Upper lobe of right lung (tissue), 1 donor: ENCODE measurements at regions not wholly inside any gene's neighbourhood (a gene's known extent, or its start where the extent isn't known, plus 50 kb on each side); places are given as distances from the start of the nearest gene placed in this dataset.

Experiments used
- ATAC-seq: fragments of 200-7000 bp; cut with Tn5 transposase; one replicate; pipeline ENCODE4 v1.9.1; 2020; ENCODE audit warnings: mild to moderate bottlenecking, moderate library complexity
- DNase-seq: peaks from one replicate; pipeline ENCODE4 v3.0.0-alpha.2; 2020
- H3K27ac ChIP-seq: fragments of 200-600 bp; one replicate; pipeline ENCODE4 v1.8.0; 2022
- H3K27me3 ChIP-seq: fragments of 200-600 bp; one replicate; pipeline ENCODE4 v1.8.0; 2022; ENCODE audit warnings: mild to moderate bottlenecking
- H3K36me3 ChIP-seq: fragments of 200-600 bp; one replicate; pipeline ENCODE4 v1.8.0; 2022
- H3K4me1 ChIP-seq: fragments of 200-600 bp; one replicate; pipeline ENCODE4 v1.8.0; 2022
- H3K4me3 ChIP-seq: fragments of 200-600 bp; one replicate; pipeline ENCODE4 v1.8.0; 2022; ENCODE audit warnings: mild to moderate bottlenecking
- H3K9me3 ChIP-seq: fragments of 200-600 bp; one replicate; pipeline ENCODE4 v1.8.0; 2022
- intact Hi-C: fragments of 100-400 bp; cut with DNase I; formaldehyde crosslinking; loops from one replicate; pipeline ENCODE4 v1.11.0; 2022
- TF ChIP-seq, protein P1 (sequence below): fragments of 200-600 bp; IDR thresholded peaks from one replicate; pipeline ENCODE4 v1.8.0; 2022; ENCODE audit warnings: antibody characterized with exemption
- donor health status: DM: no; HTN: yes; CAD: no; lungs with severe emphysema.

DNA sequence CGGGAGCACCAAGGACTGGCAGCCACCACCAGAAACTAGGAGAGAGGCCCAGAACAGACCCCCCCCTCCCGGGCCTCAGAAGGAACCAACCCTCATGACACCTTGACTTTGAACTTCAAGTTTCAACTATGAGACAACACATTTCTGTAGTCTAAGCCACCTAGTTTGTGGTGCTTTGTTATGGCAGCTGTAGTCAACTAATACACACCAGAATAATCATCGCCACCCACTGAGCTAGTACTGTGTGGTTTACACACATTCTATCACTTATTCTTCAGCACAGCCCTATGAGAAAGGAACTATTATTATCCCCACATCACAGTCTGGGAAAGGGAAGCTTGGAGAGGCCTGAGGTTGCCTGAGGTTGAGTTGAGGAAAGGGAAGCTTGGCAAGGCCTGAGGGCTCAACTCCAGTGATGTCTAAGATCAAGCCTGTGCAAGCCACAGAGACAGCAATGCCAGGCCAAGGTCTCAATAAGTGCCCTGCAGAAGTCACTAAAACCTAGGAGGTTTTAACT lies 126.6 kb downstream of the FHDC1 start:
- Histone ChIP-seq H3K36me3 (no peaks in the 10 kb centered on the region), H3K4me1 (no peaks in the 10 kb centered on the region), H3K27me3 (no peaks in the 10 kb centered on the region), H3K9me3 (no peaks in the 10 kb centered on the region), H3K4me3 (no peak overlapping the region), H3K27ac (no peak overlapping the region)
- TF ChIP-seq, protein P1, sequence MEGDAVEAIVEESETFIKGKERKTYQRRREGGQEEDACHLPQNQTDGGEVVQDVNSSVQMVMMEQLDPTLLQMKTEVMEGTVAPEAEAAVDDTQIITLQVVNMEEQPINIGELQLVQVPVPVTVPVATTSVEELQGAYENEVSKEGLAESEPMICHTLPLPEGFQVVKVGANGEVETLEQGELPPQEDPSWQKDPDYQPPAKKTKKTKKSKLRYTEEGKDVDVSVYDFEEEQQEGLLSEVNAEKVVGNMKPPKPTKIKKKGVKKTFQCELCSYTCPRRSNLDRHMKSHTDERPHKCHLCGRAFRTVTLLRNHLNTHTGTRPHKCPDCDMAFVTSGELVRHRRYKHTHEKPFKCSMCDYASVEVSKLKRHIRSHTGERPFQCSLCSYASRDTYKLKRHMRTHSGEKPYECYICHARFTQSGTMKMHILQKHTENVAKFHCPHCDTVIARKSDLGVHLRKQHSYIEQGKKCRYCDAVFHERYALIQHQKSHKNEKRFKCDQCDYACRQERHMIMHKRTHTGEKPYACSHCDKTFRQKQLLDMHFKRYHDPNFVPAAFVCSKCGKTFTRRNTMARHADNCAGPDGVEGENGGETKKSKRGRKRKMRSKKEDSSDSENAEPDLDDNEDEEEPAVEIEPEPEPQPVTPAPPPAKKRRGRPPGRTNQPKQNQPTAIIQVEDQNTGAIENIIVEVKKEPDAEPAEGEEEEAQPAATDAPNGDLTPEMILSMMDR = no peak
- intact Hi-C loops = no loop called here
- DNase-seq = no peak
- no peak for ATAC-seq

DNA sequence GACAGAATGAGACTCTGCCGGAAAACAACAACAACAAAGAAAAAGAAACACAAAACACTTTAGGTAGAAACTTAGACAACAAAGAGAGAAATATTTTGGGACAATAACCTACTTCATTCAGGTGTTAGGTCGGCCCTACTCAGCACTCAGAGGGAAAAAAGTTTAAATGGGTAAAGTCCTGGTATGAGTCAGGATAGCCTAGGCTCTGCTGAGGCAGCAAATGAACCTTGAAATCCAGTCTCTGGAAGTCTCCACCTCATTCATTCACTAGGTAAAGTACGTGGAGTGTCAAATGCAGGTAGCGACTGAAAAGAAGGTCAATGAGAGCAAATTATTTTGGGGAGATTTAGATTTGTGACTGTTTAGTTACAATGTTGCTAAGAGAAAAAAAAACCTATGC lies 127.4 kb downstream of the FHDC1 start:
- no peaks in the 10 kb centered on the region for H3K36me3 ChIP-seq
- intact Hi-C loops = no loop called here
- no peak for ATAC-seq

DNA sequence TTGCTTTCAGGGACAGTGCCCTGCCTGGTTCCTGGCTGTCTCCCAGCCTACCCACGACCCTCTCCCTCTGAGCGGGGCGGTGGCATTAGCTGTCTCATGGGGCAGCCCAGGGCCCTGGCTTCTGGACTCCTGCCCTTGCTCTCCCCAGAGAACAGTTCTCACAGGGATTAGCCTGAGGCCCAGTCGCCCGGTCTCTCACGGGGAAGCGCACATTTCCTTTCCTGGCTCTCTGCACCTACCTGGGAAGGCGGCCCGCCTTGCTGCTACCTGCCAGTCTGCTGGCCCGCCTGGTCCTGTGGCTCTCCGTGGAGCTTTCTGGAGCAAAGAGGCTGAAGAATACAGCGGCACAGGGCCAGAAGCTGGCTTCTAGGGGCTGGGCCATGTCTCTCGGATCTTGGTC lies 128.4 kb downstream of the FHDC1 start:
- no peak overlapping the region for H3K4me3 ChIP-seq
- H3K36me3 ChIP-seq = no peaks in the 10 kb centered on the region
- intact Hi-C loops = no loop called here
- ATAC-seq (no peak), DNase-seq (no peak)
- no peaks in the 10 kb centered on the region for H3K4me1 ChIP-seq
- TF ChIP-seq, protein P1 = no peak
- no peaks in the 10 kb centered on the region for H3K27me3 ChIP-seq
- H3K9me3 ChIP-seq = no peaks in the 10 kb centered on the region
- H3K27ac ChIP-seq = no peak overlapping the region

More for the DNA sequence above, 127.4 kb downstream of the FHDC1 start:
- no peak overlapping the region for H3K27ac ChIP-seq
- no peak for DNase-seq
- no peak overlapping the region for H3K4me3 ChIP-seq
- TF ChIP-seq, protein P1 = no peak
- H3K9me3 ChIP-seq = no peaks in the 10 kb centered on the region
- H3K4me1 ChIP-seq = no peaks in the 10 kb centered on the region
- H3K27me3 ChIP-seq = no peaks in the 10 kb centered on the region

DNA sequence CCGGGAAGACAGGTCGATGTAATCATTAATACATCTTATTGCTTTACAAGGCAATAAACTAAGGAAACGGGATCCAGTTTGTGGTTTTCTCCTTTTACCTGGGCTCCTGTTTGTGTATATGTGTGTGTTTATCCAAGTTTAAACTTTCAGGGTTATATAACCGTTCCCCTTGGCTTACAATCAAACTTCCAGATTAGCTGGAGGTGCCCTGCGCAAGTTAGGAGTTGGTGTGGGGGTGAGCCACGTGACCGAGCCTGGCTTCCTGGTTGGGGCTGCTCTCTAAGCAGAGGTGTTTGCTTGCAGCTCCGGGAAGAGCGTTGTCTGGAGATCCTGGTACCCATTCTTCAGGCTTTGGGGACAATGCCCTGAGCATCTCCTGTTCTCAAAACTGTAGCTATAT lies 129.2 kb downstream of the FHDC1 start:
- ATAC-seq = peak; percentile 31

DNA sequence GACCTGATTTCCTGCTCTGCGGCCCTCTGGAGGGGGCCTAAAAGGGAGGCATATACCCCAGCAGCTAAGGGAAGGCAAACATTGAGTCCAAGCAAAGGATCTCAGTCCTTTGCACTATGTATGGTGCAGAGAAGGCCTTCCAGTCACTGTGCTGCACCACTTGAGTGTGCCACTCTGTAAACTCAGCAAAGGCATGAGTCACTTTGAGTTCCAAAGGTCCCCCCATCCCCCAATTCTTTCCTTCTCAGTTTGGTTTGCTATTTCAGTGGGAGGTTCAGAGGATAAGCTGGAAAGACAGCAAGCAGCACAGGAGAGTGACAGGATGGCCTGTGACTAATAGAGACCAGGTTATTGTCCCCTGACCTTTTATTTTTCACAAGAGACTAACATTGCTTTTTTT lies 131.3 kb downstream of the FHDC1 start:
- ATAC-seq (peak; percentile 85), DNase-seq (no peak)
- H3K4me3 ChIP-seq = no peak overlapping the region
- H3K36me3 ChIP-seq = no peaks in the 10 kb centered on the region
- intact Hi-C loops = no loop called here
- TF ChIP-seq, protein P1 = no peak
- no peak overlapping the region for H3K27ac ChIP-seq
- no peaks in the 10 kb centered on the region for H3K4me1 ChIP-seq
- H3K27me3 ChIP-seq = no peaks in the 10 kb centered on the region
- no peaks in the 10 kb centered on the region for H3K9me3 ChIP-seq

More for the DNA sequence above, 129.2 kb downstream of the FHDC1 start:
- TF ChIP-seq, protein P1 = no peak
- Histone ChIP-seq H3K27ac (no peak overlapping the region), H3K4me1 (no peaks in the 10 kb centered on the region), H3K4me3 (no peak overlapping the region), H3K36me3 (no peaks in the 10 kb centered on the region), H3K27me3 (no peaks in the 10 kb centered on the region), H3K9me3 (no peaks in the 10 kb centered on the region)
- DNase-seq = no peak
- intact Hi-C loops = no loop called here

DNA sequence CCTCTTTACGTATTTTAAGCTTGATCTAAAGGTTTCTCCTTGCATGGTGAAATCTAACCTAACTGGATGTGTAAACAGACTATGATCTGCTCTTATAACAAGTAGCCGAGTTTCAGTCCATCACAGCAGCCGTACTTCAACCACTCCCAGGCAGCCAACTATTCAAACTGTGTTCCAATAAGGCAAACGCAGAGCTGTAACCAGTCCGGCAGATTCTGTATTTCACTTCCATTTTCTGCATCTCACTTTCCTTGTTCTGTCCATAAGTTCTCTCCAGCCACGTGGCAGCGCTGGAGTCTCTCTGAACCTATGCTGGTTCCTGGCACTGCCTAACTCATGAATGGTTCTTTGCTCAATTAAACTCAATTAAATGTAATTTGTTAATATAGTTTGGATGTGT lies 132.6 kb downstream of the FHDC1 start:
- no peak for ATAC-seq

More for the DNA sequence above, 132.6 kb downstream of the FHDC1 start:
- Histone ChIP-seq H3K4me3 (no peak overlapping the region), H3K36me3 (no peaks in the 10 kb centered on the region), H3K9me3 (no peaks in the 10 kb centered on the region), H3K4me1 (no peaks in the 10 kb centered on the region), H3K27ac (no peak overlapping the region), H3K27me3 (no peaks in the 10 kb centered on the region)
- no peak for DNase-seq
- intact Hi-C loops = no loop called here
- TF ChIP-seq, protein P1 = no peak
